HG02870 (cell line): ENCODE measurements at regions not wholly inside any gene's neighbourhood (a gene's known extent, or its start where the extent isn't known, plus 50 kb on each side); places are given as distances from the start of the nearest gene placed in this dataset.
"Not testable (repeated sequence)": the region's sequence is repeated elsewhere in the genome, so short reads cannot be mapped to it uniquely, and the experiment has no call there.

Experiments used
- ATAC-seq: cut with Tn5 transposase; IDR thresholded peaks from one replicate; pipeline ENCODE4 v1.9.1; 2021; ENCODE audit warnings: mild to moderate bottlenecking, moderate library complexity; ENCODE audit not compliant: unreplicated experiment

DNA sequence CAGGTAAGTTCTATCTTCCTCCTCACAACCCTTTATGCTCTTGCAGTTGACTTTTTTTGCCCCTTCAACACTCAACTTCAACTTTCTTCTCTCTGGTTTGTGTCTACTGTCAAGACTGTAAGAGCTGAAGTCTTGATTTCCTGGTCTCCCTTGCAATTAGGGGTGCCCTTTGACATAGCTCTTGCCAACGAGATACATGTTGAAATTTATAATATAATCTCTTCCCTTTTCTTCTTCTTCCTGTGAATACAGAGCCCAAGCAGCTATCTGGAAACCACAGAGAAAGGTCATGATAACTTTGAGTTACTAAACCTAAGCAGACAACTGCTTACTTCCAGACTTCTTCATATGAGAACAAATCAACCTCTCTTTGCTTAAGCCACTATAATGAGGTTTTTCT is 163.5 kb downstream of the MC4R start:
- ATAC-seq: no peak

DNA sequence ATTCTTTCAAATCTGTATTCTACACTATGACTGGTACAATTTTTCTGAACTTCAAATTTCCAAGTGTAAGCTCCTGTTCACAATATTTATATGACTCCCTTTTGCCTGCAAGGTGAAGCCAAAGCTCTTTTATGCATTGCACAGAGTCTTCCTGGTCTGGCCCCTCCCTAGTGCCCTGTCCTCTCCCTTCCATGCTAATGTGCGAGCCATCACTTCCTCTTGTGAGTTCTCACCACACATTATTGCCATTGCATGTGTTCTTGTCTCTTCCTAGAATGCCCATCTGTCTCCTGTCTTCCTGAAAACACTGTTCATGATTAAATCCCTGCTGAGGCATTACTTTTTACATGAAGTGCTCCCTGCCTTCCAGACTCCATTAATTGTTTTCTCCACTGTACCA is 169.9 kb downstream of the MC4R start:
- no peak for ATAC-seq

GRCh38 chr18:60200558-60200957 is 172.0 kb downstream of the MC4R start:
- peak; percentile 46 for ATAC-seq

GRCh38 chr18:60199505-60199904 is 173.1 kb downstream of the MC4R start:
- no peak for ATAC-seq

DNA sequence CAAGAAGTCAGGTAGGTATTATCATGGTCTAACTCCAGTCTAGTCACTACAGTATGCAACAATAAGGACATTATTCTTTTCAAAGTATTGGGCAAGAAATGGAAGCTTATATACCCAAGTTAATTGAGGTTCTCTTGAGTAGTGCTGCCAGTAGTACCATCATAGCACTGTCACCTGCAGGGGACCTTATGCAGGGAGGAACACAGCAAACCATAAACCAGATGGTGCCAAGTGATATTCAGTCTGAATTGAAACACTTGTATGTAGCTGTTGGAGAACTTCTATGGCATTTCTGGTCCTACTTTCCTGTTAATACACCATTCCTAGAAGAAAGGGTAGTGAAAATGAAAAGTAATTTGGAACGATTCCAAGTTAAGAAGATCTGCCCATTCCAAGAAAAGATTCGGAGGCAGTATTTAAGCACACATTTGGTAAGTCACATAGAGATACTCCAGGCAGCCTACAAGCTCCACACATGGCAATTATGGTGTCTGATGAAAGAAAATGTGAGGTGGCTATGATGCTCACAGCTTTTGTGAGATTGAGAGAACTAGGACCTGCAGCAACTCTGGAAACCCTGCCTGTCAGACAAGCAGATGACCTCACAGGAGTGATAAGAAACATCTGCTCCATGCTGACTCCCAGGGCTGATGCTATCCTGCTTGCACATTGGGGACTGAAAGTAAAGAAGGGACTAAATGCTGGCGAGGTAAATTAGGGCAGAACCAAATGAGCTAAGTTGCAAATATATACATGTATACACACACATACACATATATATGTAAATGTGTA is 174.7 kb downstream of the MC4R start:
- ATAC-seq: no peak

- no peak for ATAC-seq
Measured at GRCh38 chr18:60196836-60197606, 175.6 kb downstream of the MC4R start.

DNA sequence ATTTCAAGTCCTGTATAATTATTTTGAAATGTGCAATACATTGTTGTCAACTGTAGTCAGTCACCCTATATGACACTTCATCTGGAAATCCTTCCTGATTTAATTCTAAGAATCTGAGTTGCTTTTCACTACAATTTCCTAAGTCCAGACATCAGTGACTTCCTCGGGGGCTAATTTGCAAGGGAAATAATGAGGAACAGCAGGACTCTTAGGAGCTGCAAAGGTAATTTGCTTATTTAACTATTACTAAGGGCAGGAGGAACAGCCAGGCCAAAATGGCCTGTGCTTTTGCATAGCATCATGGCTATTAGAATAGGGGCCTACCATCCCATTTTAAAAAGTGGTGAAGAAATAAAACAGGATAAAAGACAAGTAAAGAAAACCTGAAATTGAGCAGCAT is 178.8 kb downstream of the MC4R start:
- no peak for ATAC-seq

- ATAC-seq: no peak
Measured at GRCh38 chr18:60191926-60192325, 180.6 kb downstream of the MC4R start.

DNA sequence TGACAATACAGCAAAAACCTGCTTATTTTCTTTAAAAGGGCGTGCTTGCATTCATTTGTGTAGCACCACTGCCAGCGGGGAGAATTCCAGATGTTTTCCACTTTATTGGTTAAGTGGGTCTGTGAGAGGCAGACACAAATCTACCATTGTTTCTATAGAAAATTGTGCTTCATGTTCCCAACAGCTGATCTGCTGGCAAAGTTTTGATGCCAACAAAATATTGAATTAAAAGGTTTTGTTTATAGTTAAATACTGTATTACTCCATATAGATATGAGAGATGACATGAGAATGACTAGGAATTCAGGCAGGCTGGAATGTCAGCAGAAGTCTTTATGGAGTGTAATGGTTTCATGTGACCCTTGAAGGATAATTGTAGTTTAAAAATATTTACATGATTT is 182.7 kb downstream of the MC4R start:
- no peak for ATAC-seq

DNA sequence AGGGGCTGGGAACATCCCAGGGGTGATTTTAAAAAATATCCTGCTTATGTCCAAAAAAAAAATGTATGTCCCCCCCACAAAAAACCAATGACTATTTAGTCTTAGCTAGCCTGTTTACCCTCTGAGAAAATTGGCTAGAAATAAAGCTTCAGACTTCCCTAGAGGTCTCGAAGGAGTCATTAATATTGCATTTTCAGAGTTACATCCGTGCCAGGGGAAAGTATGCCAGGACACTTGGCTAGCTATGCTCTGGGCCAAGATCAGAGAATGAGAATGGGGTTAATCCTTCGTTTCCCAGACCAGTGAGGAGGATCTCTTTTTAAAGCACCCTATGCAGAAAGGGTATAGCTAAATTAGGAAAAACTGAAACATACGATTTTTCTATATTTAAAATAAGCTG is 183.6 kb downstream of the MC4R start:
- no peak for ATAC-seq

- ATAC-seq: no peak
Measured at GRCh38 chr18:60182223-60182622, 190.4 kb downstream of the MC4R start.

- ATAC-seq: no peak
Measured at GRCh38 chr18:60180671-60181070, 191.9 kb downstream of the MC4R start.

DNA sequence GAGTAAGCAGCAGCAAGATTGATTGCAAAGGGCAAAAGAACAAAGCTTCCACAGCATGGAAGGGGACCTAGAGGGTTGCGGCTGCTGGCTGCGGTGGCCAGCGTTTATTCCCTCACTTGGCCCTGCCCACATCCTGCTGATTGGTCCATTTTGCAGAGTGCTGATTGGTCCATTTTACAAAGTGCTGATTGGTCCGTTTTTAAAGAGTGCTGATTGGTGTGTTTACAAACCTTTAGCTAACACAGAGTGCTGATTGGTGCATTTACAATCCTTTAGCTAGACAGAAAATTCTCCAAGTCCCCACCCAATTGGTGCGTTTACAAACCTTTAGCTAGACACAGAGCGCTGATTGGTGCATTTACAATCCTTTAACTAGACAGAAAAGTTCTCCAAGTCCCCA is 194.4 kb downstream of the MC4R start:
- ATAC-seq: not testable (repeated sequence)

- ATAC-seq: no peak
Measured at GRCh38 chr18:60176259-60176658, 196.3 kb downstream of the MC4R start.

DNA sequence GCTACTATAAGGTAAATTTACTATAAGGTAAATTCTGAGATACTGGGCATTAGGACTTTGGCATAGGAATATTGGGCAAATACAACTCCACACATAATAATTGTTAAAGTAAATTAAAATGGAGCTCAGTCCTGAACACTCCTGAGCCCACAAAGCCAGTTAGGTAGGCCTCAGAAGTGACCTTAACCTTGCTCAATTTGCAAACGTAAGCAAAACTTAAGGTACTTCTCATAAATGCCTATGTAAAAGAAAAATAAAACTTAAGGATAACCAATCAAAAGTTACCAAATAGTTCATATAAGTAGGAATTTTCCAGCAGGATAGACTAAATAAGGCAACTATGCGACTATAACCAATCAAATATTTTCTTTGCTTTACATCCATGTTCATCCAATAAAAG is 197.7 kb downstream of the MC4R start:
- ATAC-seq: no peak

- no peak for ATAC-seq
Measured at GRCh38 chr18:60172030-60172429, 200.5 kb downstream of the MC4R start.

DNA sequence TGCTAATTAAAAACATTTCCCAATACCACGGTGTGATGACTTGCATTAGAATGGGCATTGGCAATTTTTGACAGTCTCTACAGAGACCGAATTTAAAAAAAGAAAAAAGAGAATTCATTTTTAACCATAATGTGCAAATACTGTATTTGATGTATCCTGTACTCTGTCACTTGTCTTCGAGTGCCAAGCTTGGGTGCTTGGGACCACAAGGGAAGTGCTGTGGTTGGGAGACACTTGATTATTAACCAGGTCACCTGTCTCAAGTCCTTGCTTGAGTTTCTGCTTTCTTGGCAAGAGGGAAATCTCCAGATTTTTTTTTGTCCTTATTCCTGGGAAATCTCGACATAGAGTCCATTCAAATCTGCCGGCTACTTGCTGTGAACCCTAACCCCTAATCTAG is 209.0 kb downstream of the MC4R start:
- ATAC-seq: no peak

DNA sequence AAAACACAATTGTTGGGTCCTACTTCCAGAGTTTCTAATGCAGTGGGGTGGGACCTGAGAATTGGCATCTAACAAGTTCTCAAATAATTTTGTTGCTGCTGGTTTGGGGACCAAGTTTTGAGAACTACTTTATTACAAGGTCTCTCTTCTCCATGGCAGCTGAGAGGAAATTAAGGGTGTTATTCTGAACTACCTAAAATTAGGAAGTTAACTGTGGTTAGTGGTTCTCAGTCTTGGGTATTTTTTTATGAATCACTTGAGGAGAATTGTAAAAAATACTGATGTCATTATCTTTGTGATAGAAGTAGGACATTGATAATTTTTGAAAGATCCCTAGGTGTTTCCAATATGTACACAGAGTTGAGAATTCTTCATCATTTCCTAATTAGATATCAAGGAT is 210.2 kb downstream of the MC4R start:
- ATAC-seq: no peak

- no peak for ATAC-seq
Measured at GRCh38 chr18:60157810-60158209, 214.8 kb downstream of the MC4R start.

GRCh38 chr18:60153376-60153775 is 219.2 kb downstream of the MC4R start:
- no peak for ATAC-seq

DNA sequence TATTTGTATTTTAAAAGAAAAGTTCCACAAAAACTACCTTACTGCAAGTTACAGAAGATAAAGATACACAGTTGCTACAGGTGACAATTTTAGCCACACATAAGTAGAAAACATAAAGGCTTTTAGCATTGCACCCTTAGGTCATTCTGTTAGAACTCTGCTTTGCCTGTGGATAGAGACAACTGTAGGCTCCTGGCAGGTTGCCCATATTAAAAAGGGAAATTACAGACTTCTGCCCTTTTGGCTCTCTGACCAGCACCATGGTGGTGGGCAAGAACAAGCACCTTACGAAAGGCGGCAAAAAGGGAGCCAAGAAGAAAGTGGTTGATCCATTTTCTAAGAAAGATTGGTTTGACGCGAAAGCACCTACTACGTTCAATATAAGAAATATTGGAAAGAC is 223.3 kb downstream of the MC4R start:
- ATAC-seq: no peak

DNA sequence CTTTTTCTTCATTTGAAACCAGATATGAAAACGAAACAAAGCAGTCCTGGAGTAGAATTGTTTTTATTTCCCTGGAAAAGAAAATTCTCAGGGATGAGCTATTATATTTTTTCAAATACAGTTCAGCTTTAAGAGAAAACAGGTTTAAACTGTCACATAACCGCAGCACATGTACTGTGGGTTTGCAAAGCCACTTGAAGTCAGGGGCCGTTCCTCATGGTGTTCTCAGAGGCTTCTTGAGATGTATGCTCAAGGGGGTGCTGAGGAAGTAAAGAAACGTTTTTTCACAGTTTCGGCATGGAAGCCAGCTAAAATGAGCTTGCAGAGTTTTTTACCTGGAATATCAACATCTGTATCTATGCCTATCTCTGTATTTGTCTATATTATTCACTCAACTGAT is 225.3 kb downstream of the MC4R start:
- ATAC-seq: no peak
